ENCODE measurements at regions not wholly inside any gene's neighbourhood (a gene's known extent, or its start where the extent isn't known, plus 50 kb on each side); places are given as distances from the start of the nearest gene placed in this dataset.

- DNase-seq: no peak
Measured at GRCh38 chr15:93212578-93212977, 123.6 kb upstream of the RGMA start.

- no peak for DNase-seq
Measured at GRCh38 chr15:93210995-93211394, 122.0 kb upstream of the RGMA start.

- no peak for DNase-seq
Measured at GRCh38 chr15:93209690-93210445, 120.9 kb upstream of the RGMA start.

GRCh38 chr15:93206893-93207292, 117.9 kb upstream of the RGMA start:
- no peak for DNase-seq

GRCh38 chr15:93205413-93205812, 116.4 kb upstream of the RGMA start:
- DNase-seq: no peak

- DNase-seq: no peak
Measured at GRCh38 chr15:93203036-93203435, 114.0 kb upstream of the RGMA start.

- DNase-seq: no peak
Measured at GRCh38 chr15:93202405-93202804, 113.4 kb upstream of the RGMA start.

- no peak for DNase-seq
Measured at GRCh38 chr15:93201940-93202339, 112.9 kb upstream of the RGMA start.

GRCh38 chr15:93200837-93201226, 111.8 kb upstream of the RGMA start:
- DNase-seq: no peak

GRCh38 chr15:93200081-93200836, 111.2 kb upstream of the RGMA start:
- no peak for DNase-seq

GRCh38 chr15:93196135-93196670, 107.2 kb upstream of the RGMA start:
- DNase-seq: no peak

GRCh38 chr15:93195109-93195508, 106.1 kb upstream of the RGMA start:
- DNase-seq: no peak

GRCh38 chr15:93190238-93190637, 101.2 kb upstream of the RGMA start:
- no peak for DNase-seq

- DNase-seq: no peak
Measured at GRCh38 chr15:93189561-93189960, 100.5 kb upstream of the RGMA start.

GRCh38 chr15:93188236-93188635, 99.2 kb upstream of the RGMA start:
- no peak for DNase-seq

- no peak for DNase-seq
Measured at GRCh38 chr15:93185796-93186195, 96.8 kb upstream of the RGMA start.

GRCh38 chr15:93182703-93183205, 93.7 kb upstream of the RGMA start:
- no peak for DNase-seq

GRCh38 chr15:93180656-93181055, 91.6 kb upstream of the RGMA start:
- DNase-seq: no peak

GRCh38 chr15:93180128-93180527, 91.1 kb upstream of the RGMA start:
- no peak for DNase-seq

GRCh38 chr15:93179700-93180102, 90.7 kb upstream of the RGMA start:
- no peak for DNase-seq

GRCh38 chr15:93179072-93179471, 90.1 kb upstream of the RGMA start:
- no peak for DNase-seq

GRCh38 chr15:93178371-93178770, 89.4 kb upstream of the RGMA start:
- no peak for DNase-seq

GRCh38 chr15:93176065-93176464, 87.1 kb upstream of the RGMA start:
- DNase-seq: no peak

- DNase-seq: no peak
Measured at GRCh38 chr15:93174836-93175235, 85.8 kb upstream of the RGMA start.

Measured in NCI-H748 treated with DMSO at 0.1 percent for 48 hours (cell line).